HuH-7.5 (cell line): ENCODE measurements at regions not wholly inside any gene's neighbourhood (a gene's known extent, or its start where the extent isn't known, plus 50 kb on each side); places are given as distances from the start of the nearest gene placed in this dataset.

ENCODE experiments used
- DNase-seq: peaks from one replicate; pipeline ENCODE4 v3.0.0; 2011; ENCODE audit warnings: low spot score

DNA sequence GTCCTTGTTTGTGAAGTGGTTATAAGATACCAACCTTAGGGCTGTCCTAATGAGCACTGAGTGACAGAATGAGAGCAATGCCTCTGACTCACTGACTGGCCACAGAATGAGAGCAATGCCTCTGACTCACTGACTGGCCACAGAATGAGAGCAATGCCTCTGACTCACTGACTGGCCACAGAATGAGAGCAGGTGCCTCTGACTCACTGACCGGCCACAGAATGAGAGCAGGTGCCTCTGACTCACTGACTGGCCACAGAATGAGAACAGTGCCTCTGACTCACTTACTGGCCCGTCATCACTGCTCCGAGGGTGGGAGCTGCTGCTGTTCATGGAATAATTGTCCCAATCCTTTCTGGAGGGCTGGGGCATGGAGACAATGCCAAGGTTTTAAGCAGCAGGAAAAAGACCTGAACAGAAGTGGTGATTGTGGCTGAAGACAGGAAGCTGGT is 265.2 kb upstream of the PPP2R2D start:
- DNase-seq, result no peak

DNA sequence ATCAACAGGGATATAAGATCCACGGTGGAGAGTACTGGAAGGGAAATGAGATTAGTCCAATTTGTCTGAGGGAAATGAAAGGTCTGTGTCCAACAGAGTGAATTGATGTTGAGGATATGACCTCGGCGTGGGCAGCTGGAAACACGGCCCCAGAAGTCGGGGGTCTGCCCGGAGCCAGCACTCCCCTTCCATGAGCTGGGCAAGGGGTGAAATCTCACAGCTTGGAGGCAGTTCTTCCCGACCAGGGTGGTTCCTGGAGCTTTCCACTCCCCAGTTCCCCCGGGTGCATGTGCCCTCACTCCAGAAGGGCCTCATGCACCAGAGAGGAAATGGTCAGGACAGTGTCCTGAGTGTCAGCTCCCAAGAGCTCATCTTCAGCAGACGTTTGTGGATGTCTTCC is 264.7 kb upstream of the PPP2R2D start:
- DNase-seq, result no peak

DNA sequence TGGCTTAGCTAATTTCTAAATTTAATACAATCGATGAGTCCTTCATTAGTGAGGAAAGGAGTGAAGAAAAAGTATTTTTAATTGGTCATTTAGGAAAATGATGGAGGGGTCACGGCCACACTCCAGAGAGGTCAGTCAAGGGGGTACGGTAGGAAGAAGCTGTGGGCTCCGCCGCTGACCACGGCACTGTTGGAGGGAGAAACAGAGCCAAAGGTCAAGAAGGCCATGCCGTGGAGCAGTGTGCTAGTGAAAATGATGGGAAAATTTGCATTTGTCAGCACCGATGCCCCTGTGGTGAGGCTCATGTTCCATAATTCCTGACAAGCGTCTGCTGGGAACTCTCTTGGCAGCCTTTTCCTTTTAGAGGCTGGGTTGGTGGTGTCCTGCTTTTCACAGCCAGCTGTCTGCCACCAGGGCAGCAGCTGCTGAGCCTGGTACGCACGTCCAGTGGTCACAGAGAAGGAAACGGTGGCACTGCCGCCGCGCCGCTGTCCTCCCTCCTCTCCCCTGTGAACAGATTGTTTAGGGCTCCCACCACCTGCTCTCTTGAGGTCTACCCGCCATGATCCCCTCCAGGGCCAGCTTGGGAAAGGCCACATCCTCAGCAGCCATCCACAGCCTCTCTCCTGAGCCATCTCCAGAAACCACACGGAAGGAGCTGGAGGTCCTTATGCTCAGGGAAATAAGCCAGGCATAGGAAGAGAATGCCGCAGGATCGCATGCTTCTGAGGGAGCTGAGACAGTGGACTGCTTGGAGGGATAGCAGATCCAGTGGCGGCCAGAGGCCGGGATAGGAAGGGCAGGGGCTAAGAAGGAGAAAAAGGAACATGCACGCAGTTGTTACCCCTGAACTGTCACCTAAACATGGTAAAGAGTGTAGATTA is 263.7 kb upstream of the PPP2R2D start:
- no peak for DNase-seq

DNA sequence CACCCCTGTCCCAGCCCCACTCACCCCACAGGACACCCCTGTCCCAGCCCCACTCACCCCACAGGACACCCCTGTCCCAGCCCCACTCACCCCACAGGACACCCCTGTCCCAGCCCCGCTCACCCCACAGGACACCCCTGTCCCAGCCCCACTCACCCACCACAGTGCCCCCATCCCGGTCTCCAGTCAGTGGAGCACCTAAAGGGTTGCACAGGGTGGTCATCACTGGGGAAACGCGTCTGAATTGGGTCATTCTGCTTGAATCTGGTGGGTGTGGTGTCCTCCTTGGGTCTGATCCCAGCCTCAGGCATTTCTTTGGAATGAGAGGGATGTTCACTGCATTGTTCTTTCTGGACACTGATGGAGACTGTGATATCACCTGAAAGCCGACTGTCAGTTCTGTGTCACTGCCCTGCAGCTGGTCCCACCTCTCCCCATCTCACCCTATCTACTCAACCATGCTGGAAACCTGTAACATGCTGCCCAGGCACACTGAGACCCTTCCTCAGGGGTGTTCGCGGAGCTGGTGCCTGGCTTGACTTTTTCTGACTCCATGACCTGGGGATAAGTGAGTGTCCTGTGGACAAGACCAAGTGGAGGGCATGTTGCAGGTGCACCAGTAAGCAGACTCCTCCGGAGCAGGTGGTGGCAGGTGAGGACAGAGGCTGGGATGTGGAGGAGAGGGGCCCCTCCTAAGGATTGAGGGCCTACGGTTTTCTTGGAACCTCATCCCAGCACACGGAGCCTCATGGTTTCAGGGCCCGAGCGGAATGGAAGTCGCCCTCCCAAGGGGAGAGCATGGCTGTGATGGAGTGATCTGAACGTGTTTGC is 262.5 kb upstream of the PPP2R2D start:
- DNase-seq, result no peak

DNA sequence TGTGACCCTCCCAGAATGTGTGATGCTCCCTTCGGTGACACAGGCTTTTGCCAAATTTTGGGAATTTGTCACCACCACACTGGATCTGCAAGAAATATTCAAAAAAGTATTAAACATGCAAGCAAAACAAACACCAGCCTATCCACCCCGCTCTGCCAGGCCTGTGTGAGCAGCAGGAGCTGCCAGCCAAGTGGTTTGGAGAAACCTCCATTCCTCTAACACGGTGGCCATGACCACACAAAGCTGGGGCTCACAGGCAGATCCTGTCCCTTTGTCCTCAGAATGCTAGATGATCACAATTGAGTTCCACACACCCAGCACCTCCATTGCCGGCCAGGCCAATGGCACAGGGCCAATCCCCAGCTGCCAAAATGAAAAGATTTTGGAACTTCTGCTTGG is 261.9 kb upstream of the PPP2R2D start:
- no peak for DNase-seq

DNA sequence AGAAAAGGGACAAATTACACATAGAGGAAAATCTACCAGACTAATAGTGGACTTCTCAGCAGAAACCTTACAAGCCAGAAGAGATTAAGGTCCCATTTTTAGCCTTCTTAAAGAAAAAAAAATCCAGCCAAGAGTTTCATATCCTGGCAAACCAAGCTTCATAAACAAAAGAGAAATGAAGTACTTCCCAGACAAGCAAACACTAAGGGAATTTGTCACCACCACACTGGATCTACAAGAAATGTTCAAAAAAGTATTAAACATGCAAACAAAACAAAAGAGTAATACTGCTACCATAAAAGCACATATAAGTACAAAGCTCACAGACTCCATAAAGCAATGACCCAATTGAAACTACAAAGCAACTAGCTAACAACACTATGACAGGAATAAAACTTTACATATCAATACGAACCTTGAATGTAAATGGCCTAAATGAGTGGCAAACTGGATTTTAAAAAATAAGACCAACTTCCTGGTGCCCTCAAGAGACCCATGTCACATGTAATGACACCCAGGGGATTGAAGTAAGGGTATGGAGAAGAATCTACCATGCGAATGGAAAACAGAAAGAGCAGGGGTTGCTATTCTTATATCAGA is 260.7 kb upstream of the PPP2R2D start:
- DNase-seq, result no peak

DNA sequence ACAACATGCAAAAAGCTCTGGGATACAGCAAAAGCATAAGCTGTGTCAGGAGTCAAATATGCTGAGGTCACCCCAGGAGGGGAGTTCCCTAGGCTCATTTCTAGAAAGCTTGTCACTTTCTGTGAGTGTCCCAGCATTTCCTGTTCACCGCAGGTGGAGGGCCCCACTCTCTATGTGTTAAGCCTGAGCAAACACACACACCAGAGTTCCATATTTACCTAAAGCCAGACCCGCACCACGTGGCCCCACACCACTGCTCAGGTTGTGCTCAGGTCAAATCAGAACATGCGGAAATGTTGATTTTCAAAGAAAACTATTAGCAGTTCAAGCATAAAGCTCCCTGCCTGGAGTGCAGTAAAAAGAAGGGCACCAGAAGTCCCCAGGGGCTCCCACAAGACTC is 259.6 kb upstream of the PPP2R2D start:
- DNase-seq, result peak; percentile 28

DNA sequence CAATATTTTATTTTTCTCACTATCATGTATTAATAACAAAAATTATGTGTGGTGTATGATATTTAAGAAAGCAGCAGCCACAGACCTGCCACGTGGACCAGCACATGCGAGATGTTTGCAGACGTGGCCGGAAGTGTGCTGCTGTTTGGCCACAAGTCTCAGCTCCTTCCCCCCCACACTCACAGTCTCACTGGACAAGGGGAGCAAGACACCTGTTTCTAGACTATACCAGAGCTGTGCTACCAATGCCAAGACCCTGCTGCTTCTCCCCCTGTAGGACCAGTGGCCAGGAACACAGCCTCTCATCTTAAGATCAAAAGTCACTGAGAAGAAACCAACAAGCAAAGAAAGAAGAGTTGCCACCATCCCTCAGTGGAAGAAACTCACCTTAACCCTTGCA is 258.9 kb upstream of the PPP2R2D start:
- DNase-seq, result no peak

DNA sequence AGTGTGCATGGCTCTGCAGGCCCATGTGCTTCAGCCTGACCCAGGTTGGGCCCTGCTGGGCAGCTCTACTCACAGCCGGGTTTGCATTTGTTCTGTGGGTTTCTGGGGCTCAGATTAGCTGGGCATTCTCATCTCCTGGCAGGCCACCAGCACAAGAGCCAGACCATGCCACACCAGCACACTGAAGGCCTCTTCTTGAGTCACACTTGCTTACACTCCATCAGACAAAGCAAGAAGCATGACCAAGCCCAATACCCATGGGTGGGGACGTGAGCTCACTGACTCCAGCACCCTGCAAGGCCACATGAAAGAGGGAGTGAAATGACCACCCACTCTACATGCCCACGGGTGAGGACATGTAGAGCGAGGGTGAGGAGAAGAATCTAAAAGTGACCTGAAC is 257.8 kb upstream of the PPP2R2D start:
- no peak for DNase-seq

DNA sequence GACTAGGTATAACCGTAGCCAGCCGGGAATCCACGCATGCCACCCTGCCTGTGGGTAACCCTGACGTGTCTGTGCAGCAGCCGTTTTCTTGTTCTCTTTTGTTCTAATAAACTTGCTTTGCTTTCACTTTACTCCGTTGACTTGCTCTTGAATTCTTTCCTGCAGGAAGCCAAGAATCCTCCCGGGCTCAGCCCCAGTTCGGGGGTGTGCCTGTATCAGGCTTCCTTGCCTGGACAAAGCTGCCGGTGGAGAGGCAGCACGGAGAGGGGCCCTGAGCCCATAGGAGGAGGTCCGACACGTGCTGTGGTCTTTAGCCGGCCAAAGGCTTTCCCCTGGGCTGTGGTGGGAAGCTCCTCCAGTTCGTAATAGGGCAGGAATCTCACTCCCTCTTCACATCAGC is 256.5 kb upstream of the PPP2R2D start:
- DNase-seq, result no peak

DNA sequence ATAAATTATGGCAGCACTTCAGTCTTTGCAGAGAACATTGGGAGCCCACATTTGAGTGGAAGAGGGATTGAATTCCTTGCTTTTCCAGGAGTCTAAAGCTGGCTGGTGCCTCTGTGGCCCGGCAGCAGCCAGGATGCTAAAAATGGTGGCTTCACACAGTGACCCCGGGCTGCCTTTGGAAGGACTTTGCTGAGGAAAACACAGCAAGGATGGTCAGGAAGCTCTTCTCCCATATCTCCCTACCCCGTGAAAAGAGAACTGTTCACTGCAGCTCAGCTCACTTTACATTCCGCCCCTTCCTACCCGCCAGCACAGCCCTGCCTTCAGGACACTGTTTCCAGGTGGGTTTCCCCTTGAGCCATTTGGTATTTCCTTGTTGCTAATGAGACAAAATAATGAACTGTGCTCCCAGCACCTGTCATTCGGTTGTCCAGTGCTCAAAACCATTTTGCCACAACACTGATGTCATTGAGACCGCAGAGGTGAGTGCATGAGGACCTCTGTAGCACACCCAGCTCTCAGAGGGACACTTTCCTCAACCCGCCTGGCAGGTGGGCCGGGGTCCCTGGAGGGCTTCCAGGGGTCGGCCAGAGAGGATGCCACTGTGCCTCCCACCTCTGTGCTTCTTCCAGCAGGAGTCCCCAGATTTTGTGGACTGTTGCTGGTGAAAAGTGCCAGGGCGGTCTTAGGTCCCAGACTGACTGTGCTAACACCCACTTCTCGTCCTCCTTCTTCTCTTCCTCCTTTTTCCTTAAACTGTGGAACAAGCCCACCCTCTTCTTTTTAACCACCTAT is 255.7 kb upstream of the PPP2R2D start:
- DNase-seq, result no peak

DNA sequence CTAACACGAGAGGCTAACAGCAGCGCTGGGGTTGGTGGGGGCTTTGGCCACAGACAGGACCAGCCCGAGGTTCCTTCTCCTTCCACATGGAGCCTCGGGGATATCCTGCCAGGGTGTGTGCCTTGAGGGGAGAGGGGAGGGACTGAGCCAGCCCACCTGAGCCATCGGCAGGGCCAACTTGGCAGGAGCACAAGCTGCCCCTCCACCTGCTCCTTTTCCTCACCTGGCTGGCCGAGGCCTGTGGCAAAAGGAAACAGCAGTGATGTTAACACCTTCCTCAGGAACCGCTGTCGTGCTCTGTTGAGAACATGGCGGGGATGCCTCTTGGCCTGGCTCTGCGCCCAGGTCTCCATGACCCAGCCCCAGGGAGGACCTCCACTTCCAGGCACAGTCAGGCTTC is 255.1 kb upstream of the PPP2R2D start:
- no peak for DNase-seq

DNA sequence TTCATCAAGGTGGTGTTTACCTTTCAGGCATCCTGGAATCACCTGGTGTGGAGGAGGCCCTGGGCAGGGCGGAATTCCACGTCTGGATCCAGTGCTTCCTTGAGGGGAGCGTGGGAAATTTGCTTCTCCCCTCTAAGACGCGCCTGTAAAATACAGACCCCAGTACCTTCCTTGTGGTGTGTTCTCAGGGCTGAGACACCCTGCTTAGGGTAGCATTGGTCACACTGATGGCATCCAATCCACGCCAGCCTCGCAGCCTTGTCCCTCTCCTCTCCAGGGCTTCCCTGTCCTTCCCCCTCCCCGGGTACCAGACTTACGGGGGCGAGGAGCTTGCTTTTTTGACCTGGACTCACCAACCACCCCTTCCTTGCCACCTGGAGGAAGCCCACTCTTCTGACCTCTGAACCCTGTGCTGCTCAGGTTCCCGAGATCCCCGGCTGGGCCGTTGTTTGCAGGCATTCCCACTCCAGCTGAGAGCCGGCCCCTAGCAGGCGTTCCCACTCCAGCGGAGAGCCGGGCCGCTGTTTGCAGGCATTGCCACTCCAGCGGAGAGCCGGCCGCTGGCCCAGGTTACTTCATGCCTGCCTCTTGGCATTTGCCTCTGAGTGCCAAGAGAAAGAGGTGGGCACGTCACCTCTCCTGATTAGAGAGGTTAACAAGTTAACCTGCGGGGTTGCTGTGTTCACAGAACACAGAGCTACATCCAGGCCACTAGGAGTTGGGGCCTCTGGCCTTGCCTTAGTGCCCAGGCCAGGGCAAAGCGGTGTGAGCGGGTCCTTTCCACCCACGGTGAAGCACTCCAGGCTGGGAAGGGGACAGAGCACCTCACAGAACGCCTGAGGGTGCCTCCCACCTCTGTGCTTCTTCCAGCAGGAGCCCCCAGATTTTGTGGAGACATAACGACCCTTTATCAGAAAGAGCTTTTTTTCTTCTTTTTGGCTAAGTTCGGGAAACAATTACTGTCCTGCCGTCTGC is 254.0 kb upstream of the PPP2R2D start:
- DNase-seq, result no peak

DNA sequence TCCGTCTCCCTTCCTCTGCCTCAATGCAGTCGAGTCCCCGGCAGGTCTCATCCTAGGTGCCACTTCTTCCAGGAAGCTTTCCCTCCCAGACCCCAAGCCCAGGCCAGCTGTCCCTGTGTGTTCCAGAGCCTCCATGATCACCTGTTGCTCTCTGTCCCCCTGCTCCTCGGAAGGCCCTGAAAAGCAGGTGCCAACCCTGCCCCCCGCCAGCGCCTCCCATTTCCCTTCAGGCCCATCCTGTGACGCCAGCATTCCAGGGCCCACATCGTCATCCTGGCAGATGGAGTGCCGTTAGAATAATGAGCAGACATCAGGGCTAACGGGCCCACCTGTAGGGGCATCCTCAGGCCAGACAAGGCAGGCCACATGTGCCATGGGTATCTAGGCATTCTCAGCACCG is 253.0 kb upstream of the PPP2R2D start:
- DNase-seq, result no peak

DNA sequence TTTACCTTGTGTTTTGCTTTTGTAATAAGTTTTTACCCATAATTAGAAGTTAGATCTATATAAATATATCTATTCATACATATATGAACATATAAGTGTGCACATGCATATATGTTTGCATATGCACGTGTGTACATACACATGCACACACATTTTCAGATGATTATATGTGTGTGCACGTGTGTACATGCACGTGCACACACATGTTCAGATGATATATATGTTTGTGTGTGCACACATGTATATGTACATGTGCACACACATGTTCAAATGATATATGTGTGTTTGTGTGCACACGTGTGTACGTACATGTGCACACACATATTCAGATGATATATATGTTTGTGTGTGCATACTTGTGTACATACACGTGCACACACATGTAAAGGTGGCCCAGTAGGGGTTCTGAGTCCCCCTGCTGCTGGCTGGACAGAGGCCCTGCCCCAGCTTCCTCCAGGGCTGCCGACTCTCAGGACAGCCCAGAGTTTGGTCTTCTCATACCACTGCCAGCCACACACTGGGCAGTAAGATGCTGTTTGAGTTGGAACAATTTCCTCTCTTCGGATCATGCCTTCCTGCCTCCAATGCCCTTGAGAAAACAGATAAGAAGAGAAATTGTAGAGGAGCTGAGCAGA is 252.3 kb upstream of the PPP2R2D start:
- DNase-seq, result no peak

DNA sequence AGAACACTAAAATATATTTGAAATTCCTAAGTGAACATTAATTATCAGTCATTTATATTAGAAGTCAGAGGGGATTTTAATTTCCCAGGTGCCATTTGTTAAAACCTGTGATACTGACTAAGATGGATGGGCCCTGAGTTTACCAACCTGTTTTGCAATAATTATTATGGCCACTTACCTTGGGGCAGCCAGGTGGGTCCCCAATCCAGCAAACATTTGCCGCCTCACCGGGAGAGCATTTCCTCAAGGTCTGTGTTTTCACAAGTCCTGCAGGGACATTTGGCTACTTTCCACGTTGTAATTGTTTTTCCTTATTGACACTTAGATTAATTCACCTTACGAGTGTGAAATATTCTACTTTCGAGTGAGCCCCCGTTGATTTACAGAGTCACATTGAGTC is 251.2 kb upstream of the PPP2R2D start:
- no peak for DNase-seq

DNA sequence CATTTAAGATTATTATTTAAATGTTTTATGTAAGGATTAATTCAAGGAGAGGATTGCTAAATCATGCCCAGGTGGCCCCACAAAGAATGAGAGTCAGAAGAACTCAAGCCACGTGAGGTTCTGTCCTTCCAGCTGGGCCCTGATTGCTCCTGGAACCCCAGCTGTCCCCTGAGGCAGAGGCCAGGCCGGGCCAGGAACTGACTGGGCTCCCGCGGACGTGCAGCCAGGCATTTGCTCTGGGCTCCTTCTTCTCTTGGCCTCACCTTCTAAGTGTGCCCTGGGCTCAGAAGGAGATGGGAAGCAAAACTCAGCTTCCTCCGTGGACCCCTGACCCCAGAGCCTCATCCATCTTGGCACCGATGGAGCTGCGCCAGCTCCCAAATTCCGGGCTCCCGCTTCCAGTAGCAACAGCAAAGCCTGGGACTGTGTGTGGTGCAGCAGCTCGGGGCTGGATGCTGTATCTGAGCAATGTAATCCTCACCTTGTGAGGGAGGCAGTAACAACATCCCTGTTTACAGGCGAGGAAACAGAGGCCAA is 250.6 kb upstream of the PPP2R2D start:
- no peak for DNase-seq

DNA sequence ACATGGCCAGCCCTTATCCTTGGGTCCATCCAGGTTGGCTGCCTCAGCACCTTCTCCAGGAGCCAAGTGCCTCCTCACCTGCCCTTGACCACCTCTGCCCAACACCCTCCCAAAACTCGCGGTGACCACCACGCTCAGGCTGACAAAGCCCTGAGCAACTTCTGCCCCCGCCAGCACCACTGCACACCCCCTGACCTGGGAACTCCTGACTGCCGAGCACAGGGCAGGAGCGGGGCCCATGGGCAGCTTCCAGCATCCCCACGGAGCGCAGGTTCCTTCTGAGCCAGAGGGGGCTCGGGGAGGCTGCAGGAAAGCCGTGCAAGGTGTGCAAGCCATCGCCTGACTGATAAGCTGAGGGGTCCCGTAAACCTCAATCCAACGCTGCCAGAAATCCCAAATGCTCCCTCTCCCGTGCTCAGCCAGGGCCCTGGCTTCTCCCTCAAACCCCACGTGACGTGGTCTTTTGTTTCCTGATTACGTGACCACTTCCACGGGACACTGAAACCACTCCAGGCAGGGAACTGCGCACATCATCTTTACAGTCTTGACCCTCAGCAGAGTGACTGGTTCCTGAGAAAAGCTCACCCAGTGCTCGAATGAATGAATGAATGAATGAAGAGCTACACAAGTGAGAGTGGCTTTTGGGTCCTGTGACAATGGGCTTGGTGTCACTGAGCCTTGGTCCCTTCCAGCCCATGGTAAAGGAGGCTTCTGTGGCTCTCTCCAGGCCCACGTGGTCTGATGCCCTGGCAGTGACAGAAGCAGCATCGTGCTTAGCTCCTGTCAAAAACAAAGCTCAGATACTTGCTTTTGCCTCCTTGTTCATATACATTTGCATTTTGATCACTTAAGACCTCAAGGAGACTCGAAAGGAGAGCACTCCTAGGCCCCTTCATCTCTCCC is 249.8 kb upstream of the PPP2R2D start:
- DNase-seq, result no peak
